T-cell (primary cell): ENCODE measurements at regions not wholly inside any gene's neighbourhood (a gene's known extent, or its start where the extent isn't known, plus 50 kb on each side); places are given as distances from the start of the nearest gene placed in this dataset.

ENCODE experiments used
- ATAC-seq, 4 experiments: fragments of 200-7000 bp in 3 of 4; fragments of 150-1000 bp in 1 of 4; cut with Tn5 transposase; replicated peaks in 1 of 4; 1 replicate in 3 of 4; 2 replicates in 1 of 4; pipeline ENCODE4 v1.10.0; 2021; ENCODE audit warnings: moderate library complexity in 3 of 4, mild to moderate bottlenecking in 2 of 4, moderate number of reproducible peaks in 1 of 4
- CTCF ChIA-PET, 2 donors: fragments of 300-600 bp; sonication (Branson Sonifier 250); formaldehyde crosslinking; loops; one replicate each; lab custom pipeline; 2022; ENCODE audit warnings: antibody characterized with exemption in 2 of 2; lab: Charles Lee
- POLR2A ChIA-PET, 2 donors: fragments of 300-600 bp; sonication (Branson Sonifier 250); formaldehyde crosslinking; loops; one replicate each; lab custom pipeline; 2022; ENCODE audit warnings: antibody characterized with exemption in 2 of 2; lab: Charles Lee
- DNase-seq, 35 experiments: peaks; one replicate each; pipeline versions ENCODE4 v3.0.0 to v3.0.0-alpha.2; 2013 to 2023
- H3K27ac ChIP-seq: one replicate; pipeline ENCODE4 v1.5.1; 2013; ENCODE audit warnings: low read length
- H3K27me3 ChIP-seq, 2 experiments: replicated peaks in 1 of 2; 1 replicate in 1 of 2; 2 replicates in 1 of 2; pipeline versions ENCODE4 v1.6.1 to v1.7.0; 2013; ENCODE audit warnings: low read length in 1 of 2, mixed read lengths in 1 of 2; ENCODE audit not compliant: control insufficient read depth in 2 of 2, insufficient read depth in 2 of 2; ENCODE audit errors: extremely low read depth in 1 of 2
- H3K36me3 ChIP-seq, 2 donors: 1 replicate in 1 of 2; 2 replicates in 1 of 2; pipeline versions ENCODE4 v1.6.1 to v1.7.0; 2013; ENCODE audit warnings: low read length in 1 of 2; ENCODE audit not compliant: control insufficient read depth in 2 of 2, insufficient read depth in 1 of 2; ENCODE audit errors: extremely low read depth in 1 of 2
- H3K4me1 ChIP-seq, 2 experiments: 1 replicate in 1 of 2; 2 replicates in 1 of 2; pipeline versions ENCODE4 v1.6.1 to v1.7.0; 2013; ENCODE audit warnings: low read length in 2 of 2, mixed read lengths in 1 of 2; ENCODE audit not compliant: insufficient read depth in 2 of 2, control insufficient read depth in 1 of 2; ENCODE audit errors: extremely low read depth in 1 of 2
- H3K4me3 ChIP-seq, 2 donors: 1 replicate in 1 of 2; 2 replicates in 1 of 2; pipeline versions ENCODE4 v1.5.1 to v1.7.0; 2013; ENCODE audit warnings: mild to moderate bottlenecking in 2 of 2, low read length in 1 of 2, moderate library complexity in 1 of 2; ENCODE audit not compliant: control insufficient read depth in 1 of 2; ENCODE audit errors: extremely low read depth in 1 of 2
- H3K9me3 ChIP-seq: 2 replicates; pipeline ENCODE4 v1.7.0; 2013
- H3K27ac Mint-ChIP-seq, 2 donors: one replicate each; pipeline ENCODE4 v1.8.0; 2020 to 2021; ENCODE audit warnings: mild to moderate bottlenecking in 2 of 2, mixed read lengths in 2 of 2
- H3K27me3 Mint-ChIP-seq, 2 donors: one replicate each; pipeline ENCODE4 v1.8.0; 2021 to 2022; ENCODE audit warnings: mixed read lengths in 2 of 2
- H3K36me3 Mint-ChIP-seq: one replicate; pipeline ENCODE4 v1.8.0; 2021; ENCODE audit warnings: mixed read lengths
- H3K4me1 Mint-ChIP-seq, 3 donors: one replicate each; pipeline ENCODE4 v1.8.0; 2020 to 2022; ENCODE audit warnings: mixed read lengths in 3 of 3, mild to moderate bottlenecking in 1 of 3
- H3K4me3 Mint-ChIP-seq, 3 donors: one replicate each; pipeline ENCODE4 v1.8.0; 2020 to 2022; ENCODE audit warnings: mild to moderate bottlenecking in 3 of 3, mixed read lengths in 3 of 3, moderate library complexity in 3 of 3
- H3K9me3 Mint-ChIP-seq, 3 donors: one replicate each; pipeline ENCODE4 v1.8.0; 2020 to 2022; ENCODE audit warnings: mixed read lengths in 3 of 3
- WGBS: methylation state at CpG from one replicate; pipeline ENCODE4 v1.1.5; 2013; ENCODE audit warnings: missing lambda C conversion rate; ENCODE audit not compliant: insufficient coverage; 5-methylcytosine and 5-hydroxymethylcytosine counted together

GRCh38 chr4:119688446-119688845, 59.8 kb upstream of the PDE5A start:
- no peaks in the 10 kb centered on the region for H3K9me3 ChIP-seq
- peaks cover 6 to 15% (median 12%) of the 10 kb centered on the region in 3 donors for H3K9me3 Mint-ChIP-seq
- peaks cover 12 to 14% of the 10 kb centered on the region in 2 donors for H3K27me3 Mint-ChIP-seq
- H3K27me3 ChIP-seq, result no peaks in the 10 kb centered on the region
- ChIA-PET POLR2A (no interaction called here), CTCF (interaction anchor here in 1 of 2 donors (0.6 kb wide), 1 partner anchor 9 kb away, joined by 3 read pairs; no protein-coding TSS in a partner anchor)
- H3K27ac ChIP-seq, result no peak overlapping the region
- no peaks in the 10 kb centered on the region for H3K36me3 ChIP-seq
- H3K4me3 ChIP-seq, result no peak overlapping the region
- no peaks in the 10 kb centered on the region for H3K4me1 ChIP-seq
- WGBS, result no CpG with 5 or more reads among the region's 1 CpG
- no peak for ATAC-seq
- DNase-seq, result no peak
- no peaks in the 10 kb centered on the region for H3K36me3 Mint-ChIP-seq
- H3K27ac Mint-ChIP-seq, result no peak overlapping the region
- no peak overlapping the region for H3K4me3 Mint-ChIP-seq
- no peaks in the 10 kb centered on the region for H3K4me1 Mint-ChIP-seq

GRCh38 chr4:119684463-119684862, 55.9 kb upstream of the PDE5A start:
- no CpG with 5 or more reads among the region's 4 CpGs for WGBS
- H3K36me3 ChIP-seq, result no peaks in the 10 kb centered on the region
- Mint-ChIP-seq H3K4me1 (no peaks in the 10 kb centered on the region), H3K27ac (no peak overlapping the region), H3K27me3 (peaks cover 3 to 13% of the 10 kb centered on the region in 2 donors), H3K36me3 (no peaks in the 10 kb centered on the region), H3K9me3 (no peaks in the 10 kb centered on the region), H3K4me3 (no peak overlapping the region)
- DNase-seq, result no peak
- CTCF ChIA-PET, result no interaction called here
- no peak for ATAC-seq
- POLR2A ChIA-PET, result interaction anchor here in 1 of 2 donors (0.7 kb wide), 1 partner anchor 275 kb away, joined by 3 read pairs; no protein-coding TSS in a partner anchor
- H3K4me3 ChIP-seq, result no peak overlapping the region
- no peaks in the 10 kb centered on the region for H3K4me1 ChIP-seq
- no peaks in the 10 kb centered on the region for H3K27me3 ChIP-seq
- no peak overlapping the region for H3K27ac ChIP-seq
- H3K9me3 ChIP-seq, result no peaks in the 10 kb centered on the region

- ChIA-PET POLR2A (no interaction called here), CTCF (no interaction called here)
- Histone ChIP-seq H3K4me1 (no peaks in the 10 kb centered on the region), H3K27ac (no peak overlapping the region), H3K4me3 (no peak overlapping the region), H3K27me3 (no peaks in the 10 kb centered on the region), H3K9me3 (no peaks in the 10 kb centered on the region), H3K36me3 (no peaks in the 10 kb centered on the region)
- no peak overlapping the region for H3K27ac Mint-ChIP-seq
- no peaks in the 10 kb centered on the region for H3K4me1 Mint-ChIP-seq
- no peak overlapping the region for H3K4me3 Mint-ChIP-seq
- WGBS, result 40% methylated on average over 1 of the region's 1 CpG
- no peaks in the 10 kb centered on the region for H3K36me3 Mint-ChIP-seq
- no peaks in the 10 kb centered on the region for H3K9me3 Mint-ChIP-seq
- DNase-seq, result no peak
- no peak for ATAC-seq
- peaks cover 3 to 11% of the 10 kb centered on the region in 2 donors for H3K27me3 Mint-ChIP-seq
These were observed 54.9 kb upstream of the PDE5A start for GRCh38 chr4:119683518-119683917.

GRCh38 chr4:119682099-119682498, 53.5 kb upstream of the PDE5A start:
- Mint-ChIP-seq H3K4me3 (no peak overlapping the region), H3K27me3 (peaks cover 3 to 9% of the 10 kb centered on the region in 2 donors), H3K9me3 (no peaks in the 10 kb centered on the region), H3K4me1 (no peaks in the 10 kb centered on the region), H3K36me3 (no peaks in the 10 kb centered on the region), H3K27ac (no peak overlapping the region)
- Histone ChIP-seq H3K4me1 (no peaks in the 10 kb centered on the region), H3K27ac (no peak overlapping the region), H3K4me3 (no peak overlapping the region), H3K9me3 (no peaks in the 10 kb centered on the region), H3K27me3 (no peaks in the 10 kb centered on the region), H3K36me3 (no peaks in the 10 kb centered on the region)
- ChIA-PET CTCF (no interaction called here), POLR2A (interaction anchor here in 1 of 2 donors (0.6 kb wide), 1 partner anchor 114 kb away, joined by 3 read pairs; no protein-coding TSS in a partner anchor)
- WGBS, result 100% methylated on average over 1 of the region's 2 CpGs
- no peak for DNase-seq
- ATAC-seq, result no peak

GRCh38 chr4:119679251-119679650, 50.6 kb upstream of the PDE5A start:
- ChIA-PET POLR2A (no interaction called here), CTCF (no interaction called here)
- Mint-ChIP-seq H3K27ac (no peak overlapping the region), H3K9me3 (no peaks in the 10 kb centered on the region), H3K4me1 (no peaks in the 10 kb centered on the region), H3K27me3 (peaks cover 6 to 19% of the 10 kb centered on the region in 2 donors), H3K4me3 (no peak overlapping the region), H3K36me3 (no peaks in the 10 kb centered on the region)
- ATAC-seq (no peak), DNase-seq (no peak)
- 33% methylated on average over 2 of the region's 3 CpGs for WGBS
- H3K4me1 ChIP-seq, result no peaks in the 10 kb centered on the region
- H3K9me3 ChIP-seq, result no peaks in the 10 kb centered on the region
- no peak overlapping the region for H3K4me3 ChIP-seq
- no peaks in the 10 kb centered on the region for H3K27me3 ChIP-seq
- H3K27ac ChIP-seq, result no peak overlapping the region
- no peaks in the 10 kb centered on the region for H3K36me3 ChIP-seq

GRCh38 chr4:119678761-119679160, 50.2 kb upstream of the PDE5A start:
- no peaks in the 10 kb centered on the region for H3K9me3 Mint-ChIP-seq
- ChIA-PET CTCF (no interaction called here), POLR2A (no interaction called here)
- H3K36me3 Mint-ChIP-seq, result no peaks in the 10 kb centered on the region
- H3K27me3 Mint-ChIP-seq, result peaks cover 6 to 18% of the 10 kb centered on the region in 2 donors
- Histone ChIP-seq H3K4me3 (no peak overlapping the region), H3K9me3 (no peaks in the 10 kb centered on the region), H3K27me3 (no peaks in the 10 kb centered on the region), H3K36me3 (no peaks in the 10 kb centered on the region), H3K27ac (no peak overlapping the region), H3K4me1 (no peaks in the 10 kb centered on the region)
- no CpG with 5 or more reads among the region's 1 CpG for WGBS
- no peak for DNase-seq
- no peaks in the 10 kb centered on the region for H3K4me1 Mint-ChIP-seq
- no peak overlapping the region for H3K4me3 Mint-ChIP-seq
- no peak overlapping the region for H3K27ac Mint-ChIP-seq
- no peak for ATAC-seq
